ENCODE measurements at regions not wholly inside any gene's neighbourhood (a gene's known extent, or its start where the extent isn't known, plus 50 kb on each side); places are given as distances from the start of the nearest gene placed in this dataset.

GRCh38 chr3:18648159-18648558 is 223.0 kb upstream of the SATB1 start:
- Histone ChIP-seq H3K36me3 (ENCODE audit: low read depth) (no peaks in the 10 kb centered on the region), H3K4me1 (ENCODE audit: insufficient read depth, poor library complexity, severe bottlenecking) (no peaks in the 10 kb centered on the region), H3K27ac (ENCODE audit: poor library complexity, severe bottlenecking) (no peak overlapping the region), H3K9me3 (ENCODE audit: severe bottlenecking) (peaks cover 1% of the 10 kb centered on the region), H3K4me3 (ENCODE audit: severe bottlenecking) (no peak overlapping the region), H3K27me3 (ENCODE audit: insufficient read depth, poor library complexity, severe bottlenecking) (no peaks in the 10 kb centered on the region)
- ATAC-seq (ENCODE audit: low read depth) (no peak), DNase-seq (ENCODE audit: low spot score) (no peak)
- TF ChIP-seq CTCF (IDR thresholded peaks at IDR 0.05; ENCODE audit: poor library complexity, severe bottlenecking), result no peak

DNA sequence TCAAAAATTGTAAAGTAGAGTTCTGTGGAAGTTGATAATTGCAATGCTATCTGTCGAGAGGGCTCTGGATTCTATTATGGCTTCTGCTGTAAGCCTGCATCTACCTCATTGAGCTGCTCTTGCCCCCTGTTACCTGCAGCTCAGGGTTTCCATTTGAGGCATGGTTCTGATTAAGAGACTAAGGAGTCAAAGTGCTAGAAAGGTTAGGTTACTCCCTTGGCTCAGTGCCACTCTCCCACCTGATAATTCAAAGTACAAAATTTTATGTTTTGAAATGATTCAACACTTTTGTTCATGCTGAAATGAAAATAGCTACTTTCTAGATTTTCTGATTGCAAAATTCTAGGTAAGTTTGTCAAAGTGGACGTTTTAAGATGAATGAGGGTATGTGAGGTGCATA is 220.5 kb upstream of the SATB1 start:
- Histone ChIP-seq H3K4me3 (ENCODE audit: severe bottlenecking) (no peak overlapping the region), H3K36me3 (ENCODE audit: low read depth) (no peaks in the 10 kb centered on the region), H3K27ac (ENCODE audit: poor library complexity, severe bottlenecking) (no peak overlapping the region), H3K27me3 (ENCODE audit: insufficient read depth, poor library complexity, severe bottlenecking) (no peaks in the 10 kb centered on the region), H3K4me1 (ENCODE audit: insufficient read depth, poor library complexity, severe bottlenecking) (no peaks in the 10 kb centered on the region), H3K9me3 (ENCODE audit: severe bottlenecking) (peaks cover 1% of the 10 kb centered on the region)
- DNase-seq (ENCODE audit: low spot score), result no peak
- TF ChIP-seq CTCF (IDR thresholded peaks at IDR 0.05; ENCODE audit: poor library complexity, severe bottlenecking), result no peak
- no peak for ATAC-seq (ENCODE audit: low read depth)

DNA sequence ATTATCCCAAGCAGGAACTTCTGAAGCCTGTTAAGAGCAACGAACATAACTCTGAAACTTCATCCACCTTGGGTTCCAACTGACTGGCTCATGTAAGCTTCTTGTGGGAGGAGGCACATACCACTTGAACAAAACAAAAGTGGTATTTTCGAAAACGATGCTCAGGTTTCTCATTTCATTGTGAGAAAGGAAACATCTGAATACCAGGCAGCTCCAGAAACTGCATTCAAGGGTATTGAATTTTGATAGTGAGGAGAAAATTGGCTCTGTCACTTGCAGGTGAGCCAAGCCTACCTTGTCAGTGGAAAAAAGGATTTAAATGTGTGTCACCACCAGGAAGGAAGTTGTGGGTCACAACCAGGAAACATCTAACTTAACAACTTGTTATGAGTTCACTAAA is 218.1 kb upstream of the SATB1 start:
- Histone ChIP-seq H3K27me3 (ENCODE audit: insufficient read depth, poor library complexity, severe bottlenecking) (no peaks in the 10 kb centered on the region), H3K27ac (ENCODE audit: poor library complexity, severe bottlenecking) (no peak overlapping the region), H3K9me3 (ENCODE audit: severe bottlenecking) (peaks cover 1% of the 10 kb centered on the region), H3K4me1 (ENCODE audit: insufficient read depth, poor library complexity, severe bottlenecking) (no peaks in the 10 kb centered on the region), H3K4me3 (ENCODE audit: severe bottlenecking) (no peak overlapping the region), H3K36me3 (ENCODE audit: low read depth) (no peaks in the 10 kb centered on the region)
- no peak for ATAC-seq (ENCODE audit: low read depth)
- no peak for DNase-seq (ENCODE audit: low spot score)
- no peak for TF ChIP-seq CTCF (IDR thresholded peaks at IDR 0.05; ENCODE audit: poor library complexity, severe bottlenecking)

DNA sequence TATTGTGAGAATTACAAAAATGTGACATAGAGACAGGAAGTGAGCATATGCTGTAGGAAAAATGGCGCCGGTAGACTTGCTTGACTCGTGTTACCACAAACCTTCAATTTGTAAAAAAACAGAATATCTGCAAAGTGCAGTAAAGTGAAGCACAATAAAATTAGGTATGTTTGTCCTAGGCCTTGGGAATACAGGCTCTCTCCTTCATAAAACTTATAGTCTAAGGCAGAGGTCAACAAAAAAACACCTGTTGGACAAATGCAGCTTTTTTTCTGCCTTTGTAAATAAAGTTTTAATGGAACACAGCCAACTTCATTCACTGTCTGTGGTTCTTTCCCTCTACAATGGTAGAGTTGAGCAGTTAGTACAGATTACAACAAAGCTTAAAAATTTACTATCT is 216.8 kb upstream of the SATB1 start:
- ATAC-seq (ENCODE audit: low read depth) (no peak), DNase-seq (ENCODE audit: low spot score) (no peak)
- H3K4me3 ChIP-seq (ENCODE audit: severe bottlenecking), result no peak overlapping the region
- no peaks in the 10 kb centered on the region for H3K36me3 ChIP-seq (ENCODE audit: low read depth)
- H3K9me3 ChIP-seq (ENCODE audit: severe bottlenecking), result no peaks in the 10 kb centered on the region
- H3K4me1 ChIP-seq (ENCODE audit: insufficient read depth, poor library complexity, severe bottlenecking), result no peaks in the 10 kb centered on the region
- H3K27me3 ChIP-seq (ENCODE audit: insufficient read depth, poor library complexity, severe bottlenecking), result no peaks in the 10 kb centered on the region
- TF ChIP-seq CTCF (IDR thresholded peaks at IDR 0.05; ENCODE audit: poor library complexity, severe bottlenecking), result no peak
- no peak overlapping the region for H3K27ac ChIP-seq (ENCODE audit: poor library complexity, severe bottlenecking)

DNA sequence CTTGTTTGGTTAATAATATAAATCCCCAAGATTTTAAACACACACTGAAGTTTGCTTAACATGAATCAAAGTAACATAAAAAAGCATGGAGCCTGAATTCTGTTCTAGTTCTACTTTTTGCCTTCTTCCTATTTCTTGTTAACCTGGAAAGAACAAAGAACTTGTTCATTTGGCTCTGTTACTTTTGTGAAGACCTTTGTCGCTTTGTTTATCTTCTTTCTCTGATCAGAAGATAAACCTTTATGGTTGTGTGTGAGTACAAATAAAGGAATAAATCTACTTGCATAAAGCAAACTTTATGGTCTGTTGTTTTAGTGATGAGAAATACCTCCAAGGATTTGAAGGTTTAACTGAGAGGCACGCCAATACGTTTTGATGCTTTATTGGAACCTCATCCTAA is 210.1 kb upstream of the SATB1 start:
- Histone ChIP-seq H3K9me3 (ENCODE audit: severe bottlenecking) (no peaks in the 10 kb centered on the region), H3K27me3 (ENCODE audit: insufficient read depth, poor library complexity, severe bottlenecking) (no peaks in the 10 kb centered on the region), H3K4me3 (ENCODE audit: severe bottlenecking) (no peak overlapping the region), H3K4me1 (ENCODE audit: insufficient read depth, poor library complexity, severe bottlenecking) (no peaks in the 10 kb centered on the region), H3K27ac (ENCODE audit: poor library complexity, severe bottlenecking) (no peak overlapping the region), H3K36me3 (ENCODE audit: low read depth) (no peaks in the 10 kb centered on the region)
- ATAC-seq (ENCODE audit: low read depth) (no peak), DNase-seq (ENCODE audit: low spot score) (no peak)
- no peak for TF ChIP-seq CTCF (IDR thresholded peaks at IDR 0.05; ENCODE audit: poor library complexity, severe bottlenecking)

Data from RWPE2 (cell line).